ENCODE measurements at regions not wholly inside any gene's neighbourhood (a gene's known extent, or its start where the extent isn't known, plus 50 kb on each side); places are given as distances from the start of the nearest gene placed in this dataset.

DNA sequence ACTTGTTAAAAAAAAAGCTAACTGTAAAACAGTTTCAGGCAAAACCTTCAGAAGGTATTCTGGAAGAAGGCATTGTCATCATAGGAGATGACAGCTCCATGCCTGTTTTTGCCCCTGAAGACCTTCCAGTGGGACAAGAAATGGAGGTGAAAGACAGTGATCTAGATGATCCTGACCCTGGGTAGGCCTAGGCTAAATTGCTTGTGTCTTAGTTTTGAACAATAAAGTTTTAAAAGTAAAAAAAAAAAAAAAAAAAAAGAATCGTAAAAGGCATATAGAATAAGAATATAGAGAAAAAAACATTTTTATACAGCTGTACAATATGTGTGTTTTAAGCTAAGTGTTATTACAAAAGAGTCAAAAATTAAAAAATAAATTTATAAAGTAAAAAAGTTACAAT, 106.6 kb upstream of the PLXNA2 start:
- TF ChIP-seq, protein P1, sequence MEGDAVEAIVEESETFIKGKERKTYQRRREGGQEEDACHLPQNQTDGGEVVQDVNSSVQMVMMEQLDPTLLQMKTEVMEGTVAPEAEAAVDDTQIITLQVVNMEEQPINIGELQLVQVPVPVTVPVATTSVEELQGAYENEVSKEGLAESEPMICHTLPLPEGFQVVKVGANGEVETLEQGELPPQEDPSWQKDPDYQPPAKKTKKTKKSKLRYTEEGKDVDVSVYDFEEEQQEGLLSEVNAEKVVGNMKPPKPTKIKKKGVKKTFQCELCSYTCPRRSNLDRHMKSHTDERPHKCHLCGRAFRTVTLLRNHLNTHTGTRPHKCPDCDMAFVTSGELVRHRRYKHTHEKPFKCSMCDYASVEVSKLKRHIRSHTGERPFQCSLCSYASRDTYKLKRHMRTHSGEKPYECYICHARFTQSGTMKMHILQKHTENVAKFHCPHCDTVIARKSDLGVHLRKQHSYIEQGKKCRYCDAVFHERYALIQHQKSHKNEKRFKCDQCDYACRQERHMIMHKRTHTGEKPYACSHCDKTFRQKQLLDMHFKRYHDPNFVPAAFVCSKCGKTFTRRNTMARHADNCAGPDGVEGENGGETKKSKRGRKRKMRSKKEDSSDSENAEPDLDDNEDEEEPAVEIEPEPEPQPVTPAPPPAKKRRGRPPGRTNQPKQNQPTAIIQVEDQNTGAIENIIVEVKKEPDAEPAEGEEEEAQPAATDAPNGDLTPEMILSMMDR (IDR thresholded peaks at IDR 0.05): no peak
- no peak for TF ChIP-seq POLR2A (IDR thresholded peaks at IDR 0.05)
